B cell (primary cell): ENCODE measurements at regions not wholly inside any gene's neighbourhood (a gene's known extent, or its start where the extent isn't known, plus 50 kb on each side); places are given as distances from the start of the nearest gene placed in this dataset.

ENCODE experiments used
- ATAC-seq: fragments of 200-7000 bp; cut with Tn5 transposase; one replicate; pipeline ENCODE4 v1.10.0; 2021; ENCODE audit warnings: low read depth, mild to moderate bottlenecking, moderate number of reproducible peaks, moderate library complexity
- CTCF ChIA-PET: fragments of 350-600 bp; sonication (Branson Sonifier 250); formaldehyde crosslinking; loops from one replicate; lab custom pipeline; 2021; ENCODE audit warnings: antibody characterized with exemption, inconsistent platforms; lab: Charles Lee
- POLR2A ChIA-PET: fragments of 350-600 bp; sonication (Branson Sonifier 250); formaldehyde crosslinking; loops from one replicate; lab custom pipeline; 2021; ENCODE audit warnings: antibody characterized with exemption; lab: Charles Lee
- DNase-seq: peaks from one replicate; pipeline ENCODE4 v3.0.0; 2013
- H2AFZ ChIP-seq: 2 replicates; pipeline ENCODE4 v1.6.1; 2012; ENCODE audit warnings: mild to moderate bottlenecking, low read depth, low read length; ENCODE audit not compliant: insufficient read depth, poor library complexity, severe bottlenecking
- H3K27ac ChIP-seq, 2 donors: 1 replicate in 1 of 2; 2 replicates in 1 of 2; pipeline ENCODE4 v1.5.1; 2012 to 2013; ENCODE audit warnings: low read length in 2 of 2, mild to moderate bottlenecking in 2 of 2, moderate library complexity in 1 of 2
- H3K27me3 ChIP-seq, 4 experiments: fragments of 200-600 bp in 1 of 4; sonication (generic) in 1 of 4; replicated peaks in 1 of 4; 1 replicate in 2 of 4; 2 replicates in 2 of 4; pipeline versions ENCODE4 v1.6.1 to v1.7.0; 2013 to 2016; ENCODE audit warnings: low read length in 3 of 4, mild to moderate bottlenecking in 2 of 4, mixed read lengths in 1 of 4, moderate library complexity in 1 of 4; ENCODE audit not compliant: insufficient read depth in 4 of 4, control insufficient read depth in 3 of 4; ENCODE audit errors: control extremely low read depth in 1 of 4
- H3K36me3 ChIP-seq, 2 experiments: replicated peaks in 1 of 2; 1 replicate in 1 of 2; 2 replicates in 1 of 2; pipeline versions ENCODE4 v1.6.1 to v1.7.1; 2013; ENCODE audit warnings: low read length in 1 of 2; ENCODE audit not compliant: insufficient read depth in 2 of 2, control insufficient read depth in 1 of 2; ENCODE audit errors: control extremely low read depth in 1 of 2, extremely low read depth in 1 of 2
- H3K4me1 ChIP-seq, 2 donors: fragments of 200-600 bp in 1 of 2; sonication (generic) in 1 of 2; 1 replicate in 1 of 2; 2 replicates in 1 of 2; pipeline versions ENCODE4 v1.5.1 to v1.6.1; 2013 to 2017; ENCODE audit warnings: low read length in 2 of 2; ENCODE audit not compliant: control insufficient read depth in 2 of 2, insufficient read depth in 2 of 2
- H3K4me2 ChIP-seq: replicated peaks from 2 replicates; pipeline ENCODE3; 2012; ENCODE audit warnings: mild to moderate bottlenecking, low read depth, low read length; ENCODE audit not compliant: poor library complexity, severe bottlenecking
- H3K4me3 ChIP-seq, 5 experiments: fragments of 200-600 bp in 1 of 5; sonication (generic) in 1 of 5; 1 replicate in 3 of 5; 2 replicates in 2 of 5; pipeline versions ENCODE4 v1.5.1 to v1.7.0; 2011 to 2016; ENCODE audit warnings: low read length in 4 of 5, mild to moderate bottlenecking in 4 of 5, low read depth in 2 of 5, control low read depth in 1 of 5, moderate library complexity in 1 of 5; ENCODE audit not compliant: insufficient read depth in 1 of 5; ENCODE audit errors: control extremely low read depth in 1 of 5, extremely low read depth in 1 of 5
- H3K79me2 ChIP-seq: fragments of 200-600 bp; sonication (generic); one replicate; pipeline ENCODE4 v1.6.0; 2016; ENCODE audit warnings: low read length; ENCODE audit not compliant: control insufficient read depth, insufficient read depth
- H3K9ac ChIP-seq: fragments of 200-600 bp; sonication (generic); 2 replicates; pipeline ENCODE4 v1.6.1; 2017; ENCODE audit warnings: mild to moderate bottlenecking, low read length, moderate library complexity
- H3K9me3 ChIP-seq, 3 donors: one replicate each; pipeline versions ENCODE4 v1.6.1 to v1.7.1; 2013; ENCODE audit warnings: low read length in 2 of 3; ENCODE audit not compliant: control insufficient read depth in 2 of 3, insufficient read depth in 1 of 3; ENCODE audit errors: control extremely low read depth in 1 of 3
- H4K20me1 ChIP-seq: 2 replicates; pipeline ENCODE4 v1.6.0; 2012; ENCODE audit warnings: mild to moderate bottlenecking, low read length; ENCODE audit not compliant: insufficient read depth, control insufficient read depth, poor library complexity, severe bottlenecking
- H3K27ac Mint-ChIP-seq: one replicate; pipeline ENCODE4 v1.8.0; 2021; ENCODE audit warnings: mixed read lengths
- H3K27me3 Mint-ChIP-seq: one replicate; pipeline ENCODE4 v1.8.0; 2021; ENCODE audit warnings: mixed read lengths
- H3K4me1 Mint-ChIP-seq: one replicate; pipeline ENCODE4 v1.8.0; 2021; ENCODE audit warnings: mixed read lengths
- H3K4me3 Mint-ChIP-seq: one replicate; pipeline ENCODE4 v1.8.0; 2021; ENCODE audit warnings: mixed read lengths
- H3K9me3 Mint-ChIP-seq: one replicate; pipeline ENCODE4 v1.8.0; 2022; ENCODE audit warnings: mixed read lengths; ENCODE audit not compliant: insufficient read depth
- EZH2 ChIP-seq: IDR thresholded peaks from 2 replicates; pipeline ENCODE4 v1.6.1; 2012; ENCODE audit warnings: borderline replicate concordance, low read depth, mild to moderate bottlenecking, moderate library complexity, low read length; ENCODE audit not compliant: insufficient read depth, poor library complexity, severe bottlenecking
- WGBS: methylation state at CpG from one replicate; pipeline ENCODE4 v1.1.5; 2013; ENCODE audit warnings: missing lambda C conversion rate; ENCODE audit not compliant: insufficient coverage; 5-methylcytosine and 5-hydroxymethylcytosine counted together
- intact Hi-C: fragments of 100-400 bp; cut with micrococcal nuclease; formaldehyde crosslinking; loops from one replicate; pipeline ENCODE4 v1.10.0; 2022
- TF ChIP-seq, protein P1 (sequence below): fragments of 200-600 bp; IDR thresholded peaks from one replicate; pipeline ENCODE4 v1.8.0; 2022; ENCODE audit warnings: antibody characterized with exemption, mild to moderate bottlenecking

DNA sequence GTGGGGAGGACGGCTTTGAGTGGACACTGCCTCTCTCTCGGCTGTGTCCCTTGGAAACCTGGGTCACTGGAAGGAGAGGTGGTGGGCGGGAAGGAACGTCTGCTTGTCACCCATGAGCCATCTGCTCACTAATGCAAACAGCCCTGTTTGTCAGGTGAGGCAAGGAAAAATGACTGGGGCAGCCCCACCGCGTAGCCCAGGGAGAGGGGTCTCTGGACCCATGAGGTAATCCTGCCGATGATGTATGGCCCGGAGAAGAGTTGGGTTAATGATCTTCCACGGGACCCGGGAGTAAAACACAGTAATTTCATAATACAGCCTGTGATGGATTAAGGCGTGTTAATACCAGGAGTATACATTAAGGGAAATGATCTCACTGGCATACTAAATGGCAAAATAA lies 197.0 kb downstream of the CYLD start:
- ChIA-PET CTCF (no interaction called here), POLR2A (no interaction called here)
- Histone ChIP-seq H4K20me1 (no peaks in the 10 kb centered on the region), H3K4me1 (no peaks in the 10 kb centered on the region), H3K9ac (no peak overlapping the region), H3K9me3 (peaks cover 0 to 13% (median 0%) of the 10 kb centered on the region in 3 donors), H3K36me3 (no peaks in the 10 kb centered on the region), H3K27me3 (peaks cover 0 to 2% (median 0%) of the 10 kb centered on the region in 4 experiments), H3K27ac (no peak overlapping the region), H3K4me3 (no peak overlapping the region), H3K79me2 (no peaks in the 10 kb centered on the region), H2AFZ (no peak overlapping the region), H3K4me2 (no peak overlapping the region)
- 67% methylated on average over 4 of the region's 11 CpGs for WGBS
- TF ChIP-seq EZH2: no peak
- TF ChIP-seq, protein P1, sequence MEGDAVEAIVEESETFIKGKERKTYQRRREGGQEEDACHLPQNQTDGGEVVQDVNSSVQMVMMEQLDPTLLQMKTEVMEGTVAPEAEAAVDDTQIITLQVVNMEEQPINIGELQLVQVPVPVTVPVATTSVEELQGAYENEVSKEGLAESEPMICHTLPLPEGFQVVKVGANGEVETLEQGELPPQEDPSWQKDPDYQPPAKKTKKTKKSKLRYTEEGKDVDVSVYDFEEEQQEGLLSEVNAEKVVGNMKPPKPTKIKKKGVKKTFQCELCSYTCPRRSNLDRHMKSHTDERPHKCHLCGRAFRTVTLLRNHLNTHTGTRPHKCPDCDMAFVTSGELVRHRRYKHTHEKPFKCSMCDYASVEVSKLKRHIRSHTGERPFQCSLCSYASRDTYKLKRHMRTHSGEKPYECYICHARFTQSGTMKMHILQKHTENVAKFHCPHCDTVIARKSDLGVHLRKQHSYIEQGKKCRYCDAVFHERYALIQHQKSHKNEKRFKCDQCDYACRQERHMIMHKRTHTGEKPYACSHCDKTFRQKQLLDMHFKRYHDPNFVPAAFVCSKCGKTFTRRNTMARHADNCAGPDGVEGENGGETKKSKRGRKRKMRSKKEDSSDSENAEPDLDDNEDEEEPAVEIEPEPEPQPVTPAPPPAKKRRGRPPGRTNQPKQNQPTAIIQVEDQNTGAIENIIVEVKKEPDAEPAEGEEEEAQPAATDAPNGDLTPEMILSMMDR: no peak
- DNase-seq: no peak
- Mint-ChIP-seq H3K27me3 (no peaks in the 10 kb centered on the region), H3K4me3 (no peak overlapping the region), H3K27ac (no peak overlapping the region), H3K9me3 (no peaks in the 10 kb centered on the region), H3K4me1 (no peaks in the 10 kb centered on the region)
- ATAC-seq: no peak
- intact Hi-C loops: no loop called here

DNA sequence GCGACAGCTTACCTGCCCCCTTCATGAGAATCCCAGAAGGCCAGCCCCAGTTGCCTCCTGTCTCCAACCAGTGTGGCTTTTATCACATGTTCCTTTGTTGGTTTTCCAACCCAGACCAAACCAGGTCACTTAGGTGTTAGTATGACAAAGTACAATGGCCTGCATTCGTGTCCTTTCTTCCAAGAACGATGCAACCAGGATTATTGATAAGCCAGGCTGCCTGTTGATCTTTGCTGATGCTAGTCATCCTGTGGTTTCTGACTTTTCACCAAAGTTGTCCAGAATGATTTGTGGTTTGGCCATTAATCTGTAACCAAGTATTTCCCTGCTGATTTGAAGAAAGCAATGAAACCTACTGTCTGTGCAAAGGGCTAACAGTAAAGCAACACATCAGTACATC lies 191.4 kb downstream of the CYLD start:
- H2AFZ ChIP-seq: no peak overlapping the region
- H3K9me3 Mint-ChIP-seq: no peaks in the 10 kb centered on the region
- DNase-seq (no peak), ATAC-seq (no peak)
- H3K27ac ChIP-seq: no peak overlapping the region
- ChIA-PET POLR2A (no interaction called here), CTCF (no interaction called here)
- 78% methylated on average over 3 of the region's 3 CpGs for WGBS
- no peak overlapping the region for H3K27ac Mint-ChIP-seq
- H3K27me3 Mint-ChIP-seq: peaks cover 7% of the 10 kb centered on the region
- TF ChIP-seq, protein P1: no peak
- TF ChIP-seq EZH2: no peak
- no peaks in the 10 kb centered on the region for H3K27me3 ChIP-seq
- peaks cover 0 to 8% (median 0%) of the 10 kb centered on the region in 3 donors for H3K9me3 ChIP-seq
- no peak overlapping the region for H3K9ac ChIP-seq
- H3K36me3 ChIP-seq: no peaks in the 10 kb centered on the region
- no peaks in the 10 kb centered on the region for H3K4me1 ChIP-seq
- no peak overlapping the region for H3K4me3 ChIP-seq
- no peaks in the 10 kb centered on the region for H3K79me2 ChIP-seq
- no peak overlapping the region for H3K4me3 Mint-ChIP-seq
- intact Hi-C loops: no loop called here
- no peak overlapping the region for H3K4me2 ChIP-seq
- no peaks in the 10 kb centered on the region for H3K4me1 Mint-ChIP-seq
- H4K20me1 ChIP-seq: no peaks in the 10 kb centered on the region
